ENCODE measurements at regions not wholly inside any gene's neighbourhood (a gene's known extent, or its start where the extent isn't known, plus 50 kb on each side); places are given as distances from the start of the nearest gene placed in this dataset.

- no peaks in the 10 kb centered on the region for H3K4me1 Mint-ChIP-seq (ENCODE audit: low read depth, unreplicated experiment)
- no TSS peak for BruUV-seq (replicated peaks)
- CTCF ChIA-PET: interaction anchor here (0.7 to 1.1 kb wide), 3 partner anchors 36 to 363 kb away, joined by 3 to 4 read pairs (median 3); partner anchors contain the start of gene BMP2K
- no peaks in the 10 kb centered on the region for H3K27me3 Mint-ChIP-seq (ENCODE audit: unreplicated experiment)
- no peak for TF ChIP-seq CTCF (IDR thresholded peaks at IDR 0.05; ENCODE audit: unreplicated experiment)
- no peaks in the 10 kb centered on the region for H3K36me3 Mint-ChIP-seq (ENCODE audit: insufficient read depth, unreplicated experiment)
- DNase-seq: no peak
- no peaks in the 10 kb centered on the region for H3K9me3 Mint-ChIP-seq (ENCODE audit: low read depth, unreplicated experiment)
- H3K4me3 Mint-ChIP-seq (ENCODE audit: low read depth, unreplicated experiment): no peak overlapping the region
- intact Hi-C loops (cut with micrococcal nuclease; ENCODE audit: unreplicated experiment): no loop called here
- no peak overlapping the region for H3K27ac Mint-ChIP-seq (ENCODE audit: unreplicated experiment)
Measured at GRCh38 chr4:78669453-78669852, 106.7 kb upstream of the BMP2K start.

- H3K27me3 Mint-ChIP-seq (ENCODE audit: unreplicated experiment): no peaks in the 10 kb centered on the region
- intact Hi-C loops (cut with micrococcal nuclease; ENCODE audit: unreplicated experiment): no loop called here
- peaks cover 3% of the 10 kb centered on the region for H3K9me3 Mint-ChIP-seq (ENCODE audit: low read depth, unreplicated experiment)
- TF ChIP-seq CTCF (IDR thresholded peaks at IDR 0.05; ENCODE audit: unreplicated experiment): no peak
- no peak for DNase-seq
- H3K36me3 Mint-ChIP-seq (ENCODE audit: insufficient read depth, unreplicated experiment): no peaks in the 10 kb centered on the region
- no peak overlapping the region for H3K27ac Mint-ChIP-seq (ENCODE audit: unreplicated experiment)
- H3K4me1 Mint-ChIP-seq (ENCODE audit: low read depth, unreplicated experiment): no peaks in the 10 kb centered on the region
- CTCF ChIA-PET: no interaction called here
- no TSS peak for BruUV-seq (replicated peaks)
- no peak overlapping the region for H3K4me3 Mint-ChIP-seq (ENCODE audit: low read depth, unreplicated experiment)
Measured at GRCh38 chr4:78671903-78672815, 104.0 kb upstream of the BMP2K start.

- Mint-ChIP-seq H3K9me3 (ENCODE audit: low read depth, unreplicated experiment) (peaks cover 3% of the 10 kb centered on the region), H3K36me3 (ENCODE audit: insufficient read depth, unreplicated experiment) (no peaks in the 10 kb centered on the region), H3K27ac (ENCODE audit: unreplicated experiment) (no peak overlapping the region), H3K4me3 (ENCODE audit: low read depth, unreplicated experiment) (no peak overlapping the region), H3K4me1 (ENCODE audit: low read depth, unreplicated experiment) (no peaks in the 10 kb centered on the region), H3K27me3 (ENCODE audit: unreplicated experiment) (no peaks in the 10 kb centered on the region)
- CTCF ChIA-PET: no interaction called here
- intact Hi-C loops (cut with micrococcal nuclease; ENCODE audit: unreplicated experiment): no loop called here
- DNase-seq: no peak
- no peak for TF ChIP-seq CTCF (IDR thresholded peaks at IDR 0.05; ENCODE audit: unreplicated experiment)
- no TSS peak for BruUV-seq (replicated peaks)
Measured at GRCh38 chr4:78673337-78673736, 102.8 kb upstream of the BMP2K start.

GRCh38 chr4:78675325-78675724 lies 100.8 kb upstream of the BMP2K start:
- CTCF ChIA-PET: interaction anchor here (0.7 kb wide), 1 partner anchor 12 kb away, joined by 4 read pairs; no protein-coding TSS in a partner anchor

More at GRCh38 chr4:78675325-78675724, 100.8 kb upstream of the BMP2K start:
- Mint-ChIP-seq H3K4me3 (ENCODE audit: low read depth, unreplicated experiment) (no peak overlapping the region), H3K27ac (ENCODE audit: unreplicated experiment) (no peak overlapping the region), H3K27me3 (ENCODE audit: unreplicated experiment) (no peaks in the 10 kb centered on the region), H3K36me3 (ENCODE audit: insufficient read depth, unreplicated experiment) (no peaks in the 10 kb centered on the region), H3K4me1 (ENCODE audit: low read depth, unreplicated experiment) (no peaks in the 10 kb centered on the region), H3K9me3 (ENCODE audit: low read depth, unreplicated experiment) (peaks cover 3% of the 10 kb centered on the region)
- no peak for TF ChIP-seq CTCF (IDR thresholded peaks at IDR 0.05; ENCODE audit: unreplicated experiment)
- DNase-seq: no peak
- intact Hi-C loops (cut with micrococcal nuclease; ENCODE audit: unreplicated experiment): no loop called here
- no TSS peak for BruUV-seq (replicated peaks)

Data from Calu3 (cell line).